GM23338 (cell line): ENCODE measurements at regions not wholly inside any gene's neighbourhood (a gene's known extent, or its start where the extent isn't known, plus 50 kb on each side); places are given as distances from the start of the nearest gene placed in this dataset.

ENCODE experiments used
- ATAC-seq: fragments of 200-7000 bp; cut with Tn5 transposase; 3 replicates; pipeline ENCODE4 v1.9.1; 2020
- DNase-seq: peaks from one replicate; pipeline ENCODE4 v3.0.0-alpha.2; 2015; ENCODE audit warnings: low spot score
- H2AFZ ChIP-seq: fragments of 200-600 bp; sonication (generic); 2 replicates; pipeline ENCODE4 v1.8.0; 2016; ENCODE audit warnings: antibody characterized with exemption, mild to moderate bottlenecking, moderate library complexity
- H3F3A ChIP-seq: fragments of 200-600 bp; sonication (generic); replicated peaks from 2 replicates; pipeline ENCODE4 v1.8.0; 2017; ENCODE audit warnings: antibody characterized with exemption, mixed run types, low read depth
- H3K27ac ChIP-seq: fragments of 200-600 bp; sonication (generic); 2 replicates; pipeline ENCODE4 v1.6.1; 2016; ENCODE audit warnings: low read depth
- H3K27me3 ChIP-seq: fragments of 200-600 bp; sonication (generic); 2 replicates; pipeline ENCODE4 v1.8.0; 2016; ENCODE audit warnings: mild to moderate bottlenecking, mixed run types, moderate library complexity; ENCODE audit not compliant: insufficient read depth
- H3K36me3 ChIP-seq: fragments of 200-600 bp; sonication (generic); 2 replicates; pipeline ENCODE4 v1.8.0; 2016; ENCODE audit warnings: mild to moderate bottlenecking; ENCODE audit not compliant: insufficient read depth
- H3K4me1 ChIP-seq: fragments of 200-600 bp; sonication (generic); 2 replicates; pipeline ENCODE4 v1.8.0; 2016; ENCODE audit warnings: mild to moderate bottlenecking, moderate library complexity; ENCODE audit not compliant: insufficient read depth
- H3K4me2 ChIP-seq: fragments of 200-600 bp; sonication (generic); 2 replicates; pipeline ENCODE4 v1.7.1; 2017; ENCODE audit warnings: mixed run types
- H3K4me3 ChIP-seq: fragments of 200-600 bp; sonication (generic); 2 replicates; pipeline ENCODE4 v1.6.1; 2016; ENCODE audit warnings: mixed run types
- H3K79me2 ChIP-seq: fragments of 200-600 bp; sonication (generic); replicated peaks from 2 replicates; pipeline ENCODE4 v1.8.0; 2017; ENCODE audit warnings: mild to moderate bottlenecking; ENCODE audit not compliant: insufficient read depth
- H3K9me2 ChIP-seq: fragments of 200-600 bp; sonication (generic); 2 replicates; pipeline ENCODE4 v1.8.0; 2017; ENCODE audit not compliant: insufficient read depth
- H4K20me1 ChIP-seq: fragments of 200-600 bp; sonication (generic); replicated peaks from 2 replicates; pipeline ENCODE4 v1.8.0; 2017; ENCODE audit warnings: mild to moderate bottlenecking; ENCODE audit not compliant: insufficient read depth
- H3K27ac Mint-ChIP-seq: 2 replicates; pipeline ENCODE4 v1.8.0; 2020; ENCODE audit warnings: inconsistent platforms, mild to moderate bottlenecking, moderate library complexity, mixed read lengths
- H3K27me3 Mint-ChIP-seq: 3 replicates; pipeline ENCODE4 v1.8.0; 2022; ENCODE audit warnings: low read depth, mild to moderate bottlenecking, moderate library complexity, mixed read lengths, inconsistent platforms; ENCODE audit not compliant: insufficient read depth, poor library complexity
- H3K36me3 Mint-ChIP-seq: 3 replicates; pipeline ENCODE4 v1.8.0; 2021; ENCODE audit warnings: low read depth, mild to moderate bottlenecking, inconsistent platforms, moderate library complexity, mixed read lengths
- H3K4me1 Mint-ChIP-seq: 3 replicates; pipeline ENCODE4 v1.8.0; 2020; ENCODE audit warnings: mild to moderate bottlenecking, inconsistent platforms, mixed read lengths
- H3K4me3 Mint-ChIP-seq: 3 replicates; pipeline ENCODE4 v1.8.0; 2021; ENCODE audit warnings: moderate library complexity, mild to moderate bottlenecking, inconsistent platforms, mixed read lengths
- H3K9me3 Mint-ChIP-seq: 3 replicates; pipeline ENCODE4 v1.8.0; 2020; ENCODE audit warnings: moderate library complexity, mild to moderate bottlenecking, inconsistent platforms, mixed read lengths
- CTCF ChIP-seq, 2 experiments: fragments of 200-600 bp in 1 of 2; sonication (generic) in 1 of 2; conservative IDR thresholded peaks; 2 replicates each; pipeline versions ENCODE4 v1.5.1 to v1.6.1; 2016 to 2017; ENCODE audit warnings: antibody characterized with exemption in 2 of 2, low read depth in 2 of 2, mild to moderate bottlenecking in 2 of 2, moderate library complexity in 1 of 2
- EZH2 ChIP-seq: fragments of 200-600 bp; sonication (generic); IDR thresholded peaks from one replicate; pipeline ENCODE4 v1.8.0; 2017; ENCODE audit warnings: antibody characterized with exemption, mild to moderate bottlenecking, low read depth; ENCODE audit not compliant: unreplicated experiment
- EZH2phosphoT487 ChIP-seq: fragments of 200-600 bp; sonication (generic); IDR thresholded peaks from one replicate; pipeline ENCODE4 v1.8.1; 2018; ENCODE audit warnings: antibody characterized with exemption; ENCODE audit not compliant: unreplicated experiment
- JUNB ChIP-seq: IDR thresholded peaks from one replicate; pipeline ENCODE4 v1.6.1; 2016; ENCODE audit warnings: antibody characterized with exemption; ENCODE audit not compliant: unreplicated experiment
- NANOG ChIP-seq: IDR thresholded peaks from 2 replicates; pipeline ENCODE4 v1.6.1; 2016; ENCODE audit warnings: antibody characterized with exemption, borderline replicate concordance
- POLR2AphosphoS5 ChIP-seq: IDR thresholded peaks from 2 replicates; pipeline ENCODE4 v1.6.1; 2016; ENCODE audit warnings: antibody characterized with exemption, low read depth
- REST ChIP-seq: IDR thresholded peaks from one replicate; pipeline ENCODE4 v1.6.1; 2018; ENCODE audit warnings: antibody characterized with exemption; ENCODE audit not compliant: unreplicated experiment
- STAT1 ChIP-seq: IDR thresholded peaks from one replicate; pipeline ENCODE4 v1.6.1; 2016; ENCODE audit warnings: antibody characterized with exemption; ENCODE audit not compliant: unreplicated experiment
- TF ChIP-seq, protein P1 (sequence below): fragments of 250-450 bp; sonication (Bioruptor Pico); IDR thresholded peaks from 2 replicates; pipeline ENCODE4 v1.5.0; 2020; ENCODE audit warnings: mild to moderate bottlenecking, moderate library complexity
- TF ChIP-seq, protein P2 (sequence below): IDR thresholded peaks from 2 replicates; pipeline ENCODE4 v1.6.1; 2016; ENCODE audit warnings: antibody characterized with exemption

DNA sequence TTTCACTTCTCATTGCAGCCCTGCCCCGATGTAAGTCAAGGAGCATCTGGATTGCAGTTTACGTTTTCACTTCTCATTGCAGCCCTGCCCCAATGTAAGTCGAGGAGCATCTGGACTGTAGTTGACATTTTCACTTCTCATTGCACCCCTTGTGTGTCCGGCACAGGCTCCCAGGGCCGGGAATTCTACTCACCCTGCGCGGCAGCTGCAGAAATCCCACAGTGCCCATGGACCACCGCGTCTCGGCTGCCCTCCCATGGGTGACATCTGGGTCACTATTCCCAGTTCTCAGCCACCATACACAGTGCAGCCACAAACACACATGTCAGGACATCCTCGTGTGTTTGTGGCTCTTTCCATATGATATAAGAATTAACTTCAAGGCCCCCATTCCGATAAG is 378.5 kb downstream of the ADGRD1 start:
- ATAC-seq (no peak), DNase-seq (no peak)
- no peaks in the 10 kb centered on the region for H3K79me2 ChIP-seq
- H3K27me3 Mint-ChIP-seq: peaks cover 4% of the 10 kb centered on the region
- no peaks in the 10 kb centered on the region for H3K36me3 ChIP-seq
- peaks cover 16% of the 10 kb centered on the region for H3K9me3 Mint-ChIP-seq
- H3K4me2 ChIP-seq: no peak overlapping the region
- H3K36me3 Mint-ChIP-seq: no peaks in the 10 kb centered on the region; the same call in 2 of the 3 replicates
- H3K4me3 ChIP-seq: no peak overlapping the region
- H2AFZ ChIP-seq: no peak overlapping the region
- H3K9me2 ChIP-seq: no peaks in the 10 kb centered on the region
- no peaks in the 10 kb centered on the region for H3K4me1 ChIP-seq
- no peak overlapping the region for H3K4me3 Mint-ChIP-seq
- no peaks in the 10 kb centered on the region for H3K27me3 ChIP-seq
- no peak overlapping the region for H3K27ac Mint-ChIP-seq
- H3K27ac ChIP-seq: no peak overlapping the region
- H3K4me1 Mint-ChIP-seq: peaks cover 8% of the 10 kb centered on the region; the same call in 1 of the 3 replicates
- TF ChIP-seq POLR2AphosphoS5 (no peak), EZH2 (no peak), JUNB (no peak)
- H3F3A ChIP-seq: no peaks in the 10 kb centered on the region
- no peaks in the 10 kb centered on the region for H4K20me1 ChIP-seq

- no peaks in the 10 kb centered on the region for H3F3A ChIP-seq
- no peaks in the 10 kb centered on the region for H3K4me1 ChIP-seq
- H2AFZ ChIP-seq: no peak overlapping the region
- no peaks in the 10 kb centered on the region; the same call in 2 of the 3 replicates for H3K36me3 Mint-ChIP-seq
- H3K4me2 ChIP-seq: no peak overlapping the region
- no peaks in the 10 kb centered on the region for H3K9me2 ChIP-seq
- no peaks in the 10 kb centered on the region for H3K27me3 ChIP-seq
- peaks cover 3% of the 10 kb centered on the region for H3K27me3 Mint-ChIP-seq
- H3K4me3 Mint-ChIP-seq: no peak overlapping the region
- H3K27ac ChIP-seq: no peak overlapping the region
- H3K79me2 ChIP-seq: no peaks in the 10 kb centered on the region
- no peak overlapping the region for H3K27ac Mint-ChIP-seq
- H3K4me1 Mint-ChIP-seq: peaks cover 8% of the 10 kb centered on the region; the same call in 1 of the 3 replicates
- peaks cover 22% of the 10 kb centered on the region for H3K9me3 Mint-ChIP-seq
- no peaks in the 10 kb centered on the region for H3K36me3 ChIP-seq
- H4K20me1 ChIP-seq: no peaks in the 10 kb centered on the region
- H3K4me3 ChIP-seq: no peak overlapping the region
- ATAC-seq (no peak), DNase-seq (no peak)
- no peak for TF ChIP-seq POLR2AphosphoS5
- TF ChIP-seq JUNB: no peak
- TF ChIP-seq EZH2phosphoT487: no peak
- TF ChIP-seq, protein P1, sequence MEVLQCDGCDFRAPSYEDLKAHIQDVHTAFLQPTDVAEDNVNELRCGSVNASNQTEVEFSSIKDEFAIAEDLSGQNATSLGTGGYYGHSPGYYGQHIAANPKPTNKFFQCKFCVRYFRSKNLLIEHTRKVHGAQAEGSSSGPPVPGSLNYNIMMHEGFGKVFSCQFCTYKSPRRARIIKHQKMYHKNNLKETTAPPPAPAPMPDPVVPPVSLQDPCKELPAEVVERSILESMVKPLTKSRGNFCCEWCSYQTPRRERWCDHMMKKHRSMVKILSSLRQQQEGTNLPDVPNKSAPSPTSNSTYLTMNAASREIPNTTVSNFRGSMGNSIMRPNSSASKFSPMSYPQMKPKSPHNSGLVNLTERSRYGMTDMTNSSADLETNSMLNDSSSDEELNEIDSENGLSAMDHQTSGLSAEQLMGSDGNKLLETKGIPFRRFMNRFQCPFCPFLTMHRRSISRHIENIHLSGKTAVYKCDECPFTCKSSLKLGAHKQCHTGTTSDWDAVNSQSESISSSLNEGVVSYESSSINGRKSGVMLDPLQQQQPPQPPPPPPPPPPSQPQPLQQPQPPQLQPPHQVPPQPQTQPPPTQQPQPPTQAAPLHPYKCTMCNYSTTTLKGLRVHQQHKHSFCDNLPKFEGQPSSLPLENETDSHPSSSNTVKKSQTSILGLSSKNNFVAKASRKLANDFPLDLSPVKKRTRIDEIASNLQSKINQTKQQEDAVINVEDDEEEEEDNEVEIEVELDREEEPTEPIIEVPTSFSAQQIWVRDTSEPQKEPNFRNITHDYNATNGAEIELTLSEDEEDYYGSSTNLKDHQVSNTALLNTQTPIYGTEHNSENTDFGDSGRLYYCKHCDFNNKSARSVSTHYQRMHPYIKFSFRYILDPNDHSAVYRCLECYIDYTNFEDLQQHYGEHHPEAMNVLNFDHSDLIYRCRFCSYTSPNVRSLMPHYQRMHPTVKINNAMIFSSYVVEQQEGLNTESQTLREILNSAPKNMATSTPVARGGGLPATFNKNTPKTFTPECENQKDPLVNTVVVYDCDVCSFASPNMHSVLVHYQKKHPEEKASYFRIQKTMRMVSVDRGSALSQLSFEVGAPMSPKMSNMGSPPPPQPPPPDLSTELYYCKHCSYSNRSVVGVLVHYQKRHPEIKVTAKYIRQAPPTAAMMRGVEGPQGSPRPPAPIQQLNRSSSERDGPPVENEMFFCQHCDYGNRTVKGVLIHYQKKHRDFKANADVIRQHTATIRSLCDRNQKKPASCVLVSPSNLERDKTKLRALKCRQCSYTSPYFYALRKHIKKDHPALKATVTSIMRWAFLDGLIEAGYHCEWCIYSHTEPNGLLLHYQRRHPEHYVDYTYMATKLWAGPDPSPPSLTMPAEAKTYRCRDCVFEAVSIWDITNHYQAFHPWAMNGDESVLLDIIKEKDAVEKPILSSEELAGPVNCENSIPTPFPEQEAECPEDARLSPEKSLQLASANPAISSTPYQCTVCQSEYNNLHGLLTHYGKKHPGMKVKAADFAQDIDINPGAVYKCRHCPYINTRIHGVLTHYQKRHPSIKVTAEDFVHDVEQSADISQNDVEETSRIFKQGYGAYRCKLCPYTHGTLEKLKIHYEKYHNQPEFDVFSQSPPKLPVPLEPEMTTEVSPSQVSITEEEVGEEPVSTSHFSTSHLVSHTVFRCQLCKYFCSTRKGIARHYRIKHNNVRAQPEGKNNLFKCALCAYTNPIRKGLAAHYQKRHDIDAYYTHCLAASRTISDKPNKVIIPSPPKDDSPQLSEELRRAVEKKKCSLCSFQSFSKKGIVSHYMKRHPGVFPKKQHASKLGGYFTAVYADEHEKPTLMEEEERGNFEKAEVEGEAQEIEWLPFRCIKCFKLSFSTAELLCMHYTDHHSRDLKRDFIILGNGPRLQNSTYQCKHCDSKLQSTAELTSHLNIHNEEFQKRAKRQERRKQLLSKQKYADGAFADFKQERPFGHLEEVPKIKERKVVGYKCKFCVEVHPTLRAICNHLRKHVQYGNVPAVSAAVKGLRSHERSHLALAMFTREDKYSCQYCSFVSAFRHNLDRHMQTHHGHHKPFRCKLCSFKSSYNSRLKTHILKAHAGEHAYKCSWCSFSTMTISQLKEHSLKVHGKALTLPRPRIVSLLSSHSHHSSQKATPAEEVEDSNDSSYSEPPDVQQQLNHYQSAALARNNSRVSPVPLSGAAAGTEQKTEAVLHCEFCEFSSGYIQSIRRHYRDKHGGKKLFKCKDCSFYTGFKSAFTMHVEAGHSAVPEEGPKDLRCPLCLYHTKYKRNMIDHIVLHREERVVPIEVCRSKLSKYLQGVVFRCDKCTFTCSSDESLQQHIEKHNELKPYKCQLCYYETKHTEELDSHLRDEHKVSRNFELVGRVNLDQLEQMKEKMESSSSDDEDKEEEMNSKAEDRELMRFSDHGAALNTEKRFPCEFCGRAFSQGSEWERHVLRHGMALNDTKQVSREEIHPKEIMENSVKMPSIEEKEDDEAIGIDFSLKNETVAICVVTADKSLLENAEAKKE (CRISPR knock-in tag): no peak
- TF ChIP-seq NANOG: no peak
- no peak for TF ChIP-seq STAT1
- no peak for TF ChIP-seq REST
- TF ChIP-seq CTCF (conservative IDR thresholded peaks at IDR 0.05; ENCODE audit: low read depth in 2 of 2): no peak
- TF ChIP-seq, protein P2, sequence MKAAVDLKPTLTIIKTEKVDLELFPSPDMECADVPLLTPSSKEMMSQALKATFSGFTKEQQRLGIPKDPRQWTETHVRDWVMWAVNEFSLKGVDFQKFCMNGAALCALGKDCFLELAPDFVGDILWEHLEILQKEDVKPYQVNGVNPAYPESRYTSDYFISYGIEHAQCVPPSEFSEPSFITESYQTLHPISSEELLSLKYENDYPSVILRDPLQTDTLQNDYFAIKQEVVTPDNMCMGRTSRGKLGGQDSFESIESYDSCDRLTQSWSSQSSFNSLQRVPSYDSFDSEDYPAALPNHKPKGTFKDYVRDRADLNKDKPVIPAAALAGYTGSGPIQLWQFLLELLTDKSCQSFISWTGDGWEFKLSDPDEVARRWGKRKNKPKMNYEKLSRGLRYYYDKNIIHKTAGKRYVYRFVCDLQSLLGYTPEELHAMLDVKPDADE: no peak
Observed at GRCh38 chr12:131333136-131333535, 377.8 kb upstream of the SFSWAP start.
